SK-N-SH treated with all-trans-retinoic acid at 6 μM for 48 hours (cell line): ENCODE measurements at regions not wholly inside any gene's neighbourhood (a gene's known extent, or its start where the extent isn't known, plus 50 kb on each side); places are given as distances from the start of the nearest gene placed in this dataset.
"Not testable (repeated sequence)": the region's sequence is repeated elsewhere in the genome, so short reads cannot be mapped to it uniquely, and the experiment has no call there.

Experiments
- ARNTL ChIP-seq: fragments of 450-650 bp; formaldehyde crosslinking; IDR thresholded peaks from 2 replicates; pipeline ENCODE4 v1.5.0; 2020; ENCODE audit warnings: low read depth, mild to moderate bottlenecking, moderate library complexity, borderline replicate concordance
- CREB5 ChIP-seq: fragments of 250-450 bp; sonication (Bioruptor Pico); IDR thresholded peaks from 2 replicates; pipeline ENCODE4 v1.5.1; 2020; ENCODE audit warnings: low read depth, mild to moderate bottlenecking, moderate library complexity
- CSRNP3 ChIP-seq: fragments of 250-450 bp; sonication (Bioruptor Pico); IDR thresholded peaks from 2 replicates; pipeline ENCODE4 v1.5.1; 2021; ENCODE audit warnings: mild to moderate bottlenecking, moderate library complexity
- ESRRG ChIP-seq: fragments of 250-450 bp; sonication (Bioruptor Pico); IDR thresholded peaks from 2 replicates; pipeline ENCODE4 v1.6.1; 2021; ENCODE audit warnings: mild to moderate bottlenecking
- ISL1 ChIP-seq: fragments of 250-450 bp; sonication (Bioruptor Pico); IDR thresholded peaks from 2 replicates; pipeline ENCODE4 v2.1.2; 2022; ENCODE audit warnings: mild to moderate bottlenecking, moderate library complexity
- OSR1 ChIP-seq: fragments of 250-450 bp; sonication (Bioruptor Pico); IDR thresholded peaks from 2 replicates; pipeline ENCODE4 v1.8.0; 2022; ENCODE audit warnings: moderate library complexity, mild to moderate bottlenecking, inconsistent platforms
- RARB ChIP-seq: fragments of 250-450 bp; sonication (Bioruptor Pico); IDR thresholded peaks from 2 replicates; pipeline ENCODE4 v1.8.0; 2021; ENCODE audit warnings: mild to moderate bottlenecking, moderate library complexity
- TOX ChIP-seq: fragments of 250-450 bp; sonication (Bioruptor Pico); IDR thresholded peaks from 2 replicates; pipeline ENCODE4 v1.8.0; 2021; ENCODE audit warnings: mild to moderate bottlenecking, moderate library complexity, borderline replicate concordance
- TSHZ2 ChIP-seq: fragments of 250-450 bp; sonication (Bioruptor Pico); IDR thresholded peaks from 2 replicates; pipeline ENCODE4 v1.5.0; 2020; ENCODE audit warnings: mild to moderate bottlenecking, moderate library complexity
- ZC3H10 ChIP-seq: fragments of 250-450 bp; sonication (Bioruptor Pico); IDR thresholded peaks from 2 replicates; pipeline ENCODE4 v1.5.1; 2021; ENCODE audit warnings: mild to moderate bottlenecking, moderate library complexity
- ZFP3 ChIP-seq: fragments of 250-450 bp; sonication (Bioruptor Pico); IDR thresholded peaks from 2 replicates; pipeline ENCODE4 v1.5.0; 2020; ENCODE audit warnings: mild to moderate bottlenecking, moderate library complexity
- ZFP30 ChIP-seq: fragments of 450-650 bp; formaldehyde crosslinking; IDR thresholded peaks from 2 replicates; pipeline ENCODE4 v1.5.0; 2022; ENCODE audit warnings: mild to moderate bottlenecking, moderate library complexity

GRCh38 chr10:33480417-33480816 is 145.9 kb upstream of the NRP1 start:
- TF ChIP-seq ZC3H10 (CRISPR knock-in tag); ESRRG; ISL1 (CRISPR knock-in tag); ZFP3 (CRISPR knock-in tag); CREB5 (CRISPR knock-in tag); CSRNP3 (CRISPR knock-in tag); ZFP30 (CRISPR knock-in tag); OSR1 (CRISPR knock-in tag); RARB (CRISPR knock-in tag); TOX (CRISPR knock-in tag); ARNTL (CRISPR knock-in tag); TSHZ2 (CRISPR knock-in tag): not testable (repeated sequence)
